ENCODE measurements at regions not wholly inside any gene's neighbourhood (a gene's known extent, or its start where the extent isn't known, plus 50 kb on each side); places are given as distances from the start of the nearest gene placed in this dataset.

DNA sequence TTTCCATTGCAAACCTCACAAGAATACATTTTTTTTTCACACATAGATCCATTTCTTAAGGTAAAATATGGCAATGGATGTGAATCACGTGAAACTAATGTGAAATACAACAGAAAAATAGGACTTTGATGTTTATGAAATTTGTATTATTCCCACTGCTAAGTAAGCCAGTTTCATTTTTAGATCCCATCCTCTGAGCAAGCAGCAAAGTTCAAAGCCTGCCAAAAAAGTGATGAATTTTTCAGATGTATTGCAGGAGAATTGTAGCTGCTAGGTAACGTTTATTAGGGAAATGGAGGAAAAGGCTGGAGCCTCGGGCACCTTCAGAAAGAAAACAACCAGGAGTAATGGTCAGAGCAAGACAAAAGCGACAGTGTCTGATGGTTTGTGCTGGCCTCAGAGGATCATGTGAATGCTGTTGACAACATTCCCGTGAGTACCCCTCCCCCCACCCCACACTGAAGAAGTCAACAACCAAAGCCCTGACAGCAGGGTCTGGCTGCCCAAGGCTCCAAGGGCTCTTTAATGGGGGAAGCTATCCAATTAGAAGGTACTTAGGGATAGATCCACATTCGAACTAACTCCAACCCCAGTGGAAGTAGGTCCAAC, 95.5 kb downstream of the OXGR1 start:
- TF ChIP-seq EP300 (IDR thresholded peaks at IDR 0.05) (no peak), POLR2AphosphoS5 (IDR thresholded peaks at IDR 0.05) (no peak)
- TF ChIP-seq, protein P1, sequence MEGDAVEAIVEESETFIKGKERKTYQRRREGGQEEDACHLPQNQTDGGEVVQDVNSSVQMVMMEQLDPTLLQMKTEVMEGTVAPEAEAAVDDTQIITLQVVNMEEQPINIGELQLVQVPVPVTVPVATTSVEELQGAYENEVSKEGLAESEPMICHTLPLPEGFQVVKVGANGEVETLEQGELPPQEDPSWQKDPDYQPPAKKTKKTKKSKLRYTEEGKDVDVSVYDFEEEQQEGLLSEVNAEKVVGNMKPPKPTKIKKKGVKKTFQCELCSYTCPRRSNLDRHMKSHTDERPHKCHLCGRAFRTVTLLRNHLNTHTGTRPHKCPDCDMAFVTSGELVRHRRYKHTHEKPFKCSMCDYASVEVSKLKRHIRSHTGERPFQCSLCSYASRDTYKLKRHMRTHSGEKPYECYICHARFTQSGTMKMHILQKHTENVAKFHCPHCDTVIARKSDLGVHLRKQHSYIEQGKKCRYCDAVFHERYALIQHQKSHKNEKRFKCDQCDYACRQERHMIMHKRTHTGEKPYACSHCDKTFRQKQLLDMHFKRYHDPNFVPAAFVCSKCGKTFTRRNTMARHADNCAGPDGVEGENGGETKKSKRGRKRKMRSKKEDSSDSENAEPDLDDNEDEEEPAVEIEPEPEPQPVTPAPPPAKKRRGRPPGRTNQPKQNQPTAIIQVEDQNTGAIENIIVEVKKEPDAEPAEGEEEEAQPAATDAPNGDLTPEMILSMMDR (IDR thresholded peaks at IDR 0.05): no peak
